HEK293 (cell line): ENCODE measurements at regions not wholly inside any gene's neighbourhood (a gene's known extent, or its start where the extent isn't known, plus 50 kb on each side); places are given as distances from the start of the nearest gene placed in this dataset.

ENCODE experiments used
- CTCF ChIA-PET: fragments of 350-600 bp; formaldehyde crosslinking; extraction: SDS; loops from one replicate; lab custom pipeline; 2021; ENCODE audit warnings: antibody characterized with exemption; lab: Yijun Ruan, JAX
- POLR2A ChIA-PET: fragments of 300-600 bp; formaldehyde crosslinking; extraction: SDS; loops from one replicate; lab custom pipeline; 2020; ENCODE audit warnings: antibody characterized with exemption, inconsistent platforms; lab: Yijun Ruan, JAX
- H3K27ac ChIP-seq: fragments of 200-500 bp; sonication (Bioruptor generic); 2 replicates; pipeline ENCODE4 v1.5.1; 2014; ENCODE audit warnings: low read depth, low read length, control low read depth, inconsistent platforms; ENCODE audit errors: extremely low read depth
- H3K36me3 ChIP-seq, 2 experiments: fragments of 200-500 bp in 1 of 2; sonication (Bioruptor generic) in 1 of 2; 1 replicate in 1 of 2; 2 replicates in 1 of 2; pipeline ENCODE4 v1.5.1; 2014 to 2017; ENCODE audit warnings: inconsistent platforms in 2 of 2, low read length in 2 of 2; ENCODE audit not compliant: control insufficient read depth in 2 of 2, insufficient read depth in 1 of 2
- H3K4me1 ChIP-seq: fragments of 200-500 bp; sonication (Bioruptor generic); 2 replicates; pipeline ENCODE4 v1.5.1; 2014; ENCODE audit warnings: mild to moderate bottlenecking, low read length, inconsistent platforms; ENCODE audit not compliant: control insufficient read depth, insufficient read depth
- H3K4me3 ChIP-seq: 2 replicates; pipeline ENCODE4 v1.5.1; 2011; ENCODE audit warnings: low read depth, mild to moderate bottlenecking, control low read depth, low read length, moderate library complexity
- H3K9me3 ChIP-seq: fragments of 200-500 bp; sonication (Bioruptor generic); 2 replicates; pipeline ENCODE4 v1.5.1; 2014; ENCODE audit warnings: low read depth, low read length, inconsistent platforms; ENCODE audit not compliant: control insufficient read depth, insufficient read depth
- HOXA7 ChIP-seq: sonication (generic); formaldehyde crosslinking; IDR thresholded peaks from 2 replicates; pipeline ENCODE4 v1.8.1; 2022; ENCODE audit warnings: missing genetic modification reagents, borderline replicate concordance
- HOXD13 ChIP-seq: sonication (generic); formaldehyde crosslinking; IDR thresholded peaks from 2 replicates; pipeline ENCODE4 v1.8.0; 2022; ENCODE audit warnings: missing genetic modification reagents, borderline replicate concordance
- MEIS1 ChIP-seq: sonication (generic); formaldehyde crosslinking; IDR thresholded peaks from 2 replicates; pipeline ENCODE4 v1.8.1; 2022; ENCODE audit warnings: missing genetic modification reagents, mild to moderate bottlenecking, borderline replicate concordance
- SCRT2 ChIP-seq: fragments of 450-650 bp; formaldehyde crosslinking; IDR thresholded peaks from 2 replicates; pipeline ENCODE4 v1.5.1; 2016; ENCODE audit warnings: missing biosample characterization, missing genetic modification characterization
- SETDB1 ChIP-seq: IDR thresholded peaks from one replicate; pipeline ENCODE4 v1.6.1; 2017; ENCODE audit warnings: mild to moderate bottlenecking, low read length, moderate library complexity, mixed read lengths; ENCODE audit not compliant: insufficient read length
- TRIM28 ChIP-seq: IDR thresholded peaks from 2 replicates; pipeline ENCODE4 v1.6.1; 2011; ENCODE audit warnings: low read length, control low read depth, borderline replicate concordance
- YY1 ChIP-seq: fragments of 450-650 bp; formaldehyde crosslinking; IDR thresholded peaks from 2 replicates; pipeline ENCODE4 v1.5.1; 2018; ENCODE audit warnings: missing biosample characterization, missing genetic modification characterization
- ZFHX2 ChIP-seq: fragments of 450-650 bp; formaldehyde crosslinking; conservative IDR thresholded peaks from 2 replicates; pipeline ENCODE4 v1.5.1; 2016; ENCODE audit warnings: missing biosample characterization, missing genetic modification characterization
- ZFP3 ChIP-seq: fragments of 450-650 bp; formaldehyde crosslinking; IDR thresholded peaks from 2 replicates; pipeline ENCODE4 v1.5.1; 2016; ENCODE audit warnings: low read depth, missing biosample characterization, missing genetic modification characterization
- ZFP37 ChIP-seq: fragments of 450-650 bp; formaldehyde crosslinking; IDR thresholded peaks from 2 replicates; pipeline ENCODE4 v1.5.1; 2016; ENCODE audit warnings: missing biosample characterization, missing genetic modification characterization
- ZNF10 ChIP-seq: fragments of 450-650 bp; formaldehyde crosslinking; IDR thresholded peaks from 2 replicates; pipeline ENCODE4 v1.5.1; 2017; ENCODE audit warnings: missing biosample characterization, missing genetic modification characterization
- ZNF112 ChIP-seq: fragments of 450-650 bp; formaldehyde crosslinking; IDR thresholded peaks from 2 replicates; pipeline ENCODE4 v1.5.0; 2017; ENCODE audit warnings: missing biosample characterization, missing genetic modification characterization
- ZNF146 ChIP-seq: fragments of 450-650 bp; formaldehyde crosslinking; IDR thresholded peaks from 2 replicates; pipeline ENCODE4 v1.5.1; 2016; ENCODE audit warnings: missing biosample characterization, missing genetic modification characterization
- ZNF148 ChIP-seq: fragments of 450-650 bp; formaldehyde crosslinking; IDR thresholded peaks from 2 replicates; pipeline ENCODE4 v1.5.0; 2017; ENCODE audit warnings: missing biosample characterization, missing genetic modification characterization, borderline replicate concordance
- ZNF2 ChIP-seq: fragments of 450-650 bp; formaldehyde crosslinking; IDR thresholded peaks from 2 replicates; pipeline ENCODE4 v1.5.1; 2016; ENCODE audit warnings: missing biosample characterization, missing genetic modification characterization
- ZNF274 ChIP-seq, 2 experiments: fragments of 200-500 bp in 1 of 2; fragments of 450-650 bp in 1 of 2; sonication (Bioruptor generic) in 1 of 2; formaldehyde crosslinking in 1 of 2; IDR thresholded peaks; 2 replicates each; pipeline versions ENCODE4 v1.5.1 to v1.6.1; 2014 to 2016; ENCODE audit warnings: borderline replicate concordance in 1 of 2, inconsistent platforms in 1 of 2, low read length in 1 of 2, missing biosample characterization in 1 of 2, missing genetic modification characterization in 1 of 2
- ZNF311 ChIP-seq: fragments of 450-650 bp; formaldehyde crosslinking; IDR thresholded peaks from 2 replicates; pipeline ENCODE4 v1.5.1; 2017; ENCODE audit warnings: missing biosample characterization, missing genetic modification characterization, borderline replicate concordance
- ZNF354C ChIP-seq: fragments of 450-650 bp; formaldehyde crosslinking; IDR thresholded peaks from 2 replicates; pipeline ENCODE4 v1.5.1; 2016; ENCODE audit warnings: missing biosample characterization, missing genetic modification characterization, low read depth, borderline replicate concordance
- ZNF571 ChIP-seq: fragments of 450-650 bp; formaldehyde crosslinking; IDR thresholded peaks from 2 replicates; pipeline ENCODE4 v1.5.0; 2017; ENCODE audit warnings: missing biosample characterization, missing genetic modification characterization
- ZNF645 ChIP-seq: fragments of 450-650 bp; formaldehyde crosslinking; IDR thresholded peaks from 2 replicates; pipeline ENCODE4; 2016; ENCODE audit warnings: missing biosample characterization, missing genetic modification characterization
- ZNF660 ChIP-seq: fragments of 450-650 bp; IDR thresholded peaks from 2 replicates; pipeline ENCODE4 v1.5.1; 2018; ENCODE audit warnings: missing biosample characterization, mild to moderate bottlenecking, missing genetic modification characterization
- ZNF707 ChIP-seq: fragments of 450-650 bp; formaldehyde crosslinking; IDR thresholded peaks from 2 replicates; pipeline ENCODE4 v1.5.1; 2016; ENCODE audit warnings: missing biosample characterization, missing genetic modification characterization
- ZNF777 ChIP-seq: fragments of 450-650 bp; formaldehyde crosslinking; IDR thresholded peaks from 2 replicates; pipeline ENCODE4 v1.5.1; 2017; ENCODE audit warnings: missing biosample characterization, missing genetic modification characterization, borderline replicate concordance
- TF ChIP-seq, protein P1 (sequence below): fragments of 450-650 bp; formaldehyde crosslinking; IDR thresholded peaks from 2 replicates; pipeline ENCODE4 v1.5.1; 2016; ENCODE audit warnings: missing biosample characterization, missing genetic modification characterization

DNA sequence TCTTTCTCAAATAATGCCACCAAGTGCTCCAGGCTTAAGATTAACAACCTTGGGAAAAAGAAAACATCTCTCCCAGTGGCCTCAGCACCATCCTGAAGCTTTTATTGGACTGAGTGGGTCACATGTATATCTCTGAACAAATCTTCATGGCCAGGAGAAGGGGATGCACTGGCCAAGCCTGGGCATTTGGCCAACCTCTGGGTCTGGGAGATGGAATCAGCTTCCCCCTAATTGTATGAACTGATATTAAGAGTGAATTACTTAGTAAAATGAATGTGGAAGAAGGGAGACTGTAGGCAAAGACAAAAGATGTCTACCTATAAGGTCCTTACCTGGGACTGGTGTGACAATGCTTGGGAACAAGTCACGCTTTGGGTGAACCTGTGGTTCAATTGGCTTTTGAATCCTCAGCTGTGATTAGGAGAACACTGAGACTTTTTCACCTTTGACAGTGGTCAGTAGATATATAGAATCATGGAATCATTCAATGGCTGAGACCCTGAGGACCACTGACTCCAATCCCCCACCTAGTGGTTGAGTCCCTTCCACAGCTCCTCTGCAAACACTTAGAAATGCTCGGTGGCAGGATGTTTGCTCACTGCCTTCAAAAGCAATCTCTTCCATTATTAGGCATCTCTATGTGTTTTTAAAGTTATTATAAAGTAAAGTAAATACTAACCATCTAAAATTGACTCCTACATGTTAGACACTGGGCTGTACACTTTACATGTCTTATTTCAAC is 102.6 kb upstream of the ATP1A1 start:
- H3K4me1 ChIP-seq, result no peaks in the 10 kb centered on the region
- H3K4me3 ChIP-seq, result no peak overlapping the region
- no peak overlapping the region for H3K27ac ChIP-seq
- ChIA-PET POLR2A (no interaction called here), CTCF (no interaction called here)
- no peaks in the 10 kb centered on the region for H3K36me3 ChIP-seq
- no peaks in the 10 kb centered on the region for H3K9me3 ChIP-seq
- TF ChIP-seq ZNF571 (tag by site-specific recombination) (no peak), ZNF645 (tag by site-specific recombination) (no peak), ZNF274 (IDR thresholded peaks at IDR 0.05; ENCODE audit: low read length) (no peak), ZNF274 (tag by site-specific recombination; IDR thresholded peaks at IDR 0.05; ENCODE audit: borderline replicate concordance) (no peak), ZNF777 (tag by site-specific recombination) (no peak), YY1 (no peak), ZFP3 (tag by site-specific recombination) (no peak)

DNA sequence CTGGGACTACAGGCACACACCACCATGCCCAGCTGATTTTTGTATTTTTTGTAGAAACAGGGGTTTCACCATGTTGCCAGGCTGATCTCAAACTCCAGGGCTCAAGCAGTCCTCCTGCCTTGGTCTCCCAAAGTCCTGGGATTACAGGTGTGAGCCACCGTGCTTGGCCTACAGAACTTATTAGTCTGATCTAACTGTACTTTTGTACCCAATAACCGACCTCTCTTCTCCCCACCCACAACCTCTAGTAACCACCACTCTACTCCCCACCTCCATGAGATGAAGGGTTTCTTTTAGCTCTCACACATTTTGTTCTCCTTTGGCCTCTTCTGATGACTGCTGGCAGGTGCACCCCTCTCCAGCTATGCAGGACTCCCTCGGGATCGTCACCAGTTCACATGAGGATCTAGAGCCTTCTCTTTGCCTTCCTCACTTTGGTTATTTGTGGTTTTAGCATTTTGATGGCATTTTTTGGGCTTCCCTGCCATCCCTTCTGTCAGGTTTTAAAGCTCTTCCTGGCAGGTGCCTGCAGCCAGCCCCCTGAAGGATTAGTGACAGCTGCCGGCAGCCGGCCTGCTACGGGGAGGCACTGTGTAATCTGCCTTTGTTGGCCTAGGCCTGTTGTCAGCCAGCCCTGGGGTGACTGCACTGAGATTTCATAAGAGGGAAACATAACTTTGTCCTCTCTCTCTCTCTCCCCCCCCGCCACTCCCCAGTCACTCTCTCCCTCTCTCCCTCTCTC is 99.8 kb upstream of the ATP1A1 start:
- CTCF ChIA-PET, result no interaction called here
- no peak for TF ChIP-seq ZFHX2 (tag by site-specific recombination)
- no peak for TF ChIP-seq ZNF354C (tag by site-specific recombination)
- TF ChIP-seq SETDB1, result no peak
- TF ChIP-seq ZNF112 (tag by site-specific recombination), result no peak
- TF ChIP-seq ZNF660, result no peak
- no peak for TF ChIP-seq ZNF148 (tag by site-specific recombination)
- no peak for TF ChIP-seq ZNF10 (tag by site-specific recombination)
- no peak for TF ChIP-seq ZNF571 (tag by site-specific recombination)
- no peak for TF ChIP-seq MEIS1 (CRISPR knock-in tag)
- TF ChIP-seq TRIM28, result no peak
- no peak for TF ChIP-seq SCRT2 (tag by site-specific recombination)
- TF ChIP-seq ZNF707 (tag by site-specific recombination), result no peak
- TF ChIP-seq HOXD13, result no peak
- no peak for TF ChIP-seq ZNF146 (tag by site-specific recombination)
- no peak for TF ChIP-seq ZFP37
- TF ChIP-seq, protein P1, sequence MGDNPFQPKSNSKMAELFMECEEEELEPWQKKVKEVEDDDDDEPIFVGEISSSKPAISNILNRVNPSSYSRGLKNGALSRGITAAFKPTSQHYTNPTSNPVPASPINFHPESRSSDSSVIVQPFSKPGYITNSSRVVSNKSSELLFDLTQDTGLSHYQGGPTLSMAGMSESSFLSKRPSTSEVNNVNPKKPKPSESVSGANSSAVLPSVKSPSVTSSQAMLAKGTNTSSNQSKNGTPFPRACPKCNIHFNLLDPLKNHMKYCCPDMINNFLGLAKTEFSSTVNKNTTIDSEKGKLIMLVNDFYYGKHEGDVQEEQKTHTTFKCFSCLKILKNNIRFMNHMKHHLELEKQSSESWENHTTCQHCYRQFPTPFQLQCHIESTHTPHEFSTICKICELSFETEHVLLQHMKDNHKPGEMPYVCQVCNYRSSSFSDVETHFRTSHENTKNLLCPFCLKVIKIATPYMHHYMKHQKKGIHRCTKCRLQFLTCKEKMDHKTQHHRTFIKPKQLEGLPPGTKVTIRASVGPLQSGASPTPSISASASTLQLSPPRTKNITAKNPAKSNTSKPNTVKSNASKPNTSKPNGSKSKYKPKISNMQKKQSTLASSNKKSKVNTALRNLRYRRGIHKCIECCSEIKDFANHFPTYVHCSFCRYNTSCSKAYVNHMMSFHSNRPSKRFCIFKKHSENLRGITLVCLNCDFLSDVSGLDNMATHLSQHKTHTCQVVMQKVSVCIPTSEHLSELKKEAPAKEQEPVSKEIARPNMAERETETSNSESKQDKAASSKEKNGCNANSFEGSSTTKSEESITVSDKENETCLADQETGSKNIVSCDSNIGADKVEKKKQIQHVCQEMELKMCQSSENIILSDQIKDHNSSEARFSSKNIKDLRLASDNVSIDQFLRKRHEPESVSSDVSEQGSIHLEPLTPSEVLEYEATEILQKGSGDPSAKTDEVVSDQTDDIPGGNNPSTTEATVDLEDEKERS (tag by site-specific recombination), result no peak
- TF ChIP-seq HOXA7 (CRISPR knock-in tag), result no peak
- TF ChIP-seq ZNF311 (tag by site-specific recombination), result no peak
- no peak for TF ChIP-seq ZNF2 (tag by site-specific recombination)
- POLR2A ChIA-PET, result no interaction called here

More for the DNA sequence above, 99.8 kb upstream of the ATP1A1 start:
- Histone ChIP-seq H3K4me3 (no peak overlapping the region), H3K36me3 (no peaks in the 10 kb centered on the region), H3K9me3 (no peaks in the 10 kb centered on the region), H3K27ac (no peak overlapping the region), H3K4me1 (no peaks in the 10 kb centered on the region)
